Lung (tissue), 11 donors: ENCODE measurements at regions not wholly inside any gene's neighbourhood (a gene's known extent, or its start where the extent isn't known, plus 50 kb on each side); places are given as distances from the start of the nearest gene placed in this dataset.
"Not testable (repeated sequence)": the region's sequence is repeated elsewhere in the genome, so short reads cannot be mapped to it uniquely, and the experiment has no call there.

Experiments used
- ATAC-seq: fragments of 200-7000 bp; cut with Tn5 transposase; one replicate; pipeline ENCODE4 v1.9.1; 2020; ENCODE audit warnings: moderate number of reproducible peaks; ENCODE audit not compliant: insufficient read depth, low FRiP score
- DNase-seq, 3 donors: peaks; one replicate each; pipeline ENCODE4 v3.0.0-alpha.2; 2013 to 2017
- H3K27ac ChIP-seq, 2 donors: one replicate each; pipeline ENCODE4 v1.5.1; 2013; ENCODE audit warnings: mild to moderate bottlenecking in 2 of 2, moderate library complexity in 2 of 2, control low read depth in 1 of 2, inconsistent platforms in 1 of 2, low read depth in 1 of 2, low read length in 1 of 2
- H3K27me3 ChIP-seq, 3 donors: one replicate each; pipeline ENCODE4 v1.5.1; 2013; ENCODE audit warnings: low read length in 2 of 3; ENCODE audit not compliant: control insufficient read depth in 3 of 3, insufficient read depth in 3 of 3
- H3K36me3 ChIP-seq, 4 donors: one replicate each; pipeline ENCODE4 v1.5.1; 2013; ENCODE audit warnings: low read length in 4 of 4, mild to moderate bottlenecking in 1 of 4, moderate library complexity in 1 of 4; ENCODE audit not compliant: control insufficient read depth in 4 of 4, insufficient read depth in 4 of 4
- H3K4me1 ChIP-seq, 5 donors: one replicate each; pipeline ENCODE4 v1.5.1; 2013; ENCODE audit warnings: low read length in 5 of 5, mild to moderate bottlenecking in 2 of 5, moderate library complexity in 1 of 5; ENCODE audit not compliant: control insufficient read depth in 5 of 5, insufficient read depth in 5 of 5
- H3K4me3 ChIP-seq: one replicate; pipeline ENCODE4 v1.5.1; 2013; ENCODE audit warnings: mild to moderate bottlenecking, control low read depth, moderate library complexity
- H3K9ac ChIP-seq, 2 donors: one replicate each; pipeline ENCODE4 v1.5.1; 2013; ENCODE audit warnings: low read length in 2 of 2, control low read depth in 1 of 2; ENCODE audit not compliant: insufficient read depth in 1 of 2
- H3K9me3 ChIP-seq, 4 donors: one replicate each; pipeline ENCODE4 v1.5.1; 2013; ENCODE audit warnings: low read length in 3 of 4, mild to moderate bottlenecking in 1 of 4, moderate library complexity in 1 of 4; ENCODE audit not compliant: control insufficient read depth in 4 of 4, insufficient read depth in 3 of 4
- WGBS, 2 donors: extraction: QIAGEN DNeasy Blood & Tissue Kit; methylation state at CpG; one replicate each; pipeline ENCODE4 v1.1.7; 2013; 5-methylcytosine and 5-hydroxymethylcytosine counted together
- TF ChIP-seq, protein P1 (sequence below): IDR thresholded peaks from 2 replicates; pipeline ENCODE4 v1.5.1; 2012; ENCODE audit warnings: mild to moderate bottlenecking; ENCODE audit errors: control extremely low read depth, extremely low read depth
- donor health status: control.
- donor health status: control.
- donor health status: Bipolar disorder and iron deficiency.
- donor health status: healthy.
- donor health status: DM: yes; HTN: yes; CAD: no.

DNA sequence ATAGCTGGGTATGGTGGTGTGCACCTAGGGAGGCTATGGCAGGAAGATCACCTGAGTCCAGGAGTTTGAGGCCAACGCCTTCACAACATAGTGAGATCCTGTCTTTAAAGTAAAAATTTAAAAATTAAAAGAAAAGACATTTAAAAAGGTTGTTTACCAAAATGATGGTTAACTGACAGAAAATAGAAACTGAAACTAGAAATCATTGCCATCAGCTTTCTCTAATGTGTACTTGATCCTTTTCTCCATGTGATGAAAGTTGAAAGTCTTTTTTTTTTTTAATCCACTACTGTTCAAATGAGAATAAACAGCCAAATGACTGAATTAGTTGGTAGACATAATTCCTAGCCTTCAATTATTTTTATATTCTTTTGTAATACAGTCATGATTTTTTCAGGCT, 75.1 kb upstream of the PARP8 start:
- not testable (repeated sequence) for H3K36me3 ChIP-seq, H3K4me3 ChIP-seq, H3K9ac ChIP-seq, ATAC-seq, H3K4me1 ChIP-seq, H3K9me3 ChIP-seq, H3K27me3 ChIP-seq, H3K27ac ChIP-seq, DNase-seq
- 87 to 88% methylated on average over 1 of the region's 1 CpG for WGBS, 2 donors

DNA sequence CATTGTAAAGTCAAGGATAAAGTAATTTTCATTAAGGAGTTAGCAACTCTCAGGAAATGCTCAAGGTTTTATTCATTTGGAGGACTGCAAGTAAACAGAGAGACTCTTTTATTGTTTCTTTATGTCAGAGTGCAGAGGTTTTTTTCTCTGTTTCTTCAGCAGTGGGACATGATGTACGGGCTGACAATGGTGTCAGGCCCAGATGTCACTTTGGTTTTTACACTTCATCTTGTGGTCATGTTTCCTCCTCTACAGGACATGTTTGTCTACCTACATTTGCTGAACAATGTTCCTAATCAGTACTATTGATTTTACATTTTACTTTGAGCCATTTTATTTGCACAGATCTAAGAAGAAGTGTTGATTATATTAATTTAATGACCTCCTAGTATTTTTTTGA, 72.8 kb upstream of the PARP8 start:
- DNase-seq (no peak), ATAC-seq (no peak)
- TF ChIP-seq, protein P1, sequence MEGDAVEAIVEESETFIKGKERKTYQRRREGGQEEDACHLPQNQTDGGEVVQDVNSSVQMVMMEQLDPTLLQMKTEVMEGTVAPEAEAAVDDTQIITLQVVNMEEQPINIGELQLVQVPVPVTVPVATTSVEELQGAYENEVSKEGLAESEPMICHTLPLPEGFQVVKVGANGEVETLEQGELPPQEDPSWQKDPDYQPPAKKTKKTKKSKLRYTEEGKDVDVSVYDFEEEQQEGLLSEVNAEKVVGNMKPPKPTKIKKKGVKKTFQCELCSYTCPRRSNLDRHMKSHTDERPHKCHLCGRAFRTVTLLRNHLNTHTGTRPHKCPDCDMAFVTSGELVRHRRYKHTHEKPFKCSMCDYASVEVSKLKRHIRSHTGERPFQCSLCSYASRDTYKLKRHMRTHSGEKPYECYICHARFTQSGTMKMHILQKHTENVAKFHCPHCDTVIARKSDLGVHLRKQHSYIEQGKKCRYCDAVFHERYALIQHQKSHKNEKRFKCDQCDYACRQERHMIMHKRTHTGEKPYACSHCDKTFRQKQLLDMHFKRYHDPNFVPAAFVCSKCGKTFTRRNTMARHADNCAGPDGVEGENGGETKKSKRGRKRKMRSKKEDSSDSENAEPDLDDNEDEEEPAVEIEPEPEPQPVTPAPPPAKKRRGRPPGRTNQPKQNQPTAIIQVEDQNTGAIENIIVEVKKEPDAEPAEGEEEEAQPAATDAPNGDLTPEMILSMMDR = no peak
- H3K9me3 ChIP-seq = no peaks in the 10 kb centered on the region
- no peak overlapping the region for H3K4me3 ChIP-seq
- no peak overlapping the region for H3K27ac ChIP-seq
- no peaks in the 10 kb centered on the region for H3K36me3 ChIP-seq
- no peaks in the 10 kb centered on the region for H3K27me3 ChIP-seq
- H3K9ac ChIP-seq = no peak overlapping the region
- H3K4me1 ChIP-seq = no peaks in the 10 kb centered on the region
- 51 to 63% methylated on average over 1 of the region's 1 CpG for WGBS, 2 donors

DNA sequence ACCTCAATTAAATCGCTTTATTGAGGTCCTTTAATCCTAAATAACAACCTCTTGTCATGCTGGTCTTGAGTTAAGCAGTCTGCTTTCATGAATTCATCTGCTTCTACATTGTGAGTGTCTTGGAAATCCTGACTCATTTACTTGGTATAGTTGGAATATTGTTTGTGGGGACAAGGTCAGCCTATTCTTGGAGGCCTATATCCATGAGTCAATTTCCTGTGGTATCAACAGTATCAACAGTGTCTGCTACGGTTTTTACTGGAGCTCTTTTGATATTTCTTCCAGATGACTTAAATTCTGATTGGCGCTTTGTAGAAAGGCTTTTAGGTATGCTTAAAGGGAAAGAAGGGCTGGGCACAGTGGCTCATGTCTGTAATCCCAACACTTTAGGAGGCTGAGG, 71.2 kb upstream of the PARP8 start:
- no peak for DNase-seq
- Histone ChIP-seq H3K9ac (no peak overlapping the region), H3K27me3 (no peaks in the 10 kb centered on the region), H3K27ac (no peak overlapping the region), H3K4me1 (no peaks in the 10 kb centered on the region), H3K4me3 (no peak overlapping the region), H3K9me3 (no peaks in the 10 kb centered on the region), H3K36me3 (no peaks in the 10 kb centered on the region)
- TF ChIP-seq, protein P1 = no peak
- 57 to 71% methylated on average over 3 of the region's 3 CpGs for WGBS, 2 donors
- ATAC-seq = no peak

DNA sequence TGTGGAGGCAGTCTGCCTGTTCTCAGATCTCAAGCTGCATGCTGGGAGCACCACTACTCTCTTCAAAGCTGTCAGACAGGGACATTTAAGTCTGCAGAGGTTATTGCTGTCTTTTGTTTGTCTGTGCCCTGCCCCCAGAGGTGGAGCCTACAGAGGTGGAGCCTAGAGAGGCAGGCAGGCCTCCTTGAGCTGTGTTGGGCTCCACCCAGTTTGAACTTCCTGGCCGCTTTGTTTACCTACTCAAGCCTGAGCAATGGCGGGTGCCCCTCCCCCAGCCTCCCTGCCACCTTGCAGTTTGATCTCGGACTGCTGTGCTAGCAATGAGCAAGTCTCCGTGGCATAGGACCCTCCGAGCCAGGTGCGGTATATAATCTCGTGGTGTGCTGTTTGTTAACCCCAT, 64.9 kb upstream of the PARP8 start:
- not testable (repeated sequence) for ATAC-seq, H3K27me3 ChIP-seq, H3K4me3 ChIP-seq, H3K4me1 ChIP-seq, H3K36me3 ChIP-seq, H3K27ac ChIP-seq, H3K9me3 ChIP-seq, DNase-seq, H3K9ac ChIP-seq
- WGBS, 2 donors = 80 to 88% methylated on average over 7 of the region's 7 CpGs

DNA sequence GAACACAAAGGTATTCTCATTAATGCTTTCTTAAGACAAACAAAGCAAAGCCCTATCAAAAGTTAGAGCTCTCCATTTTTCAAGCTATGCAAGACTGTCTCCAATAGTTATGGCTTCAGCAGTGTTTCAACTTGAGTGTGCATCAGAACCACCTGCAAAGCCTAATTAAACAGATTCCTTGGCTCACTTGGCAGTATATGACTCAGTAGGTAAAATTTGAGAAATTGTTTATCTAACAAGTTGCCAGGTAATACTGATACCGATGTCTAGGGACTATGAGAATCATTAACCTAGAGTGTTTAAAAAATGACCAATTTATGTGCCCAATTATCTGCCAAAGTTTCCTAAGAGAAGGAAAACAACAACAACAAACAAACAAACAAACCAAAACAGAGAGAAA, 60.3 kb upstream of the PARP8 start:
- 68 to 89% methylated on average over 1 of the region's 1 CpG for WGBS, 2 donors
- no peak for DNase-seq
- Histone ChIP-seq H3K36me3 (no peaks in the 10 kb centered on the region), H3K4me1 (no peaks in the 10 kb centered on the region), H3K27me3 (no peaks in the 10 kb centered on the region), H3K9me3 (peaks cover 0 to 4% (median 0%) of the 10 kb centered on the region in 4 donors), H3K27ac (no peak overlapping the region), H3K9ac (no peak overlapping the region), H3K4me3 (no peak overlapping the region)
- TF ChIP-seq, protein P1 = no peak
- no peak for ATAC-seq

DNA sequence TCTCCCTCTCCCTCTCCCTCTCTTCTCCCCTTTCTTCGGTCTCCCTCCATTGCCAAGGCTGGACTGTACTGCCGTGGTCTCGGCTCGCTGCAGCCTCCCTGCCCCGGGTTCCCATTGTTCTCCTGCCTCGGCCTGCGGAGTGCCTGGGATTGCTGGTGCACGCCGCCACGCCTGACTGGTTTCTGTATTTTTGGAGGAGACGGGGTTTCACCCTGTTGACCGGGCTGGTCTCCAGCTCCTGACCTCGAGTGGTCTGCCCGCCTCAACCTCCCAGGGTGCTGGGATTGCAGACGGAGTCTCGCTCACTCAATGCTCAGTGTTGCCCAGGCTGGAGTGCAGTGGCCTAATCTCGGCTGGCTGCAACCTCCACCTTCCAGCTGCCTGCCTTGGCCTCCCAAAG, 59.0 kb upstream of the PARP8 start:
- not testable (repeated sequence) for ATAC-seq, H3K9me3 ChIP-seq, DNase-seq, H3K9ac ChIP-seq, H3K4me1 ChIP-seq, H3K27me3 ChIP-seq, H3K4me3 ChIP-seq, H3K36me3 ChIP-seq, H3K27ac ChIP-seq
- 97 to 99% methylated on average over 17 of the region's 17 CpGs for WGBS, 2 donors
